Activated naive CD4-positive, alpha-beta T cell treated with anti-CD3 and anti-CD28 coated beads, Interleukin-2, amount 10 ng/mL, durations not matched to agents 7 days and 5 days (primary cell): ENCODE measurements at regions not wholly inside any gene's neighbourhood (a gene's known extent, or its start where the extent isn't known, plus 50 kb on each side); places are given as distances from the start of the nearest gene placed in this dataset.

Source experiments
- CTCF ChIA-PET: fragments of 350-600 bp; sonication (Branson Sonifier 250); formaldehyde crosslinking; loops from one replicate; lab custom pipeline; 2021; ENCODE audit warnings: antibody characterized with exemption; lab: Charles Lee
- DNase-seq: peaks from one replicate; pipeline ENCODE4 v3.0.0-alpha.2; 2020
- H3K27ac Mint-ChIP-seq: one replicate; pipeline ENCODE4 v1.8.0; 2021; ENCODE audit warnings: mild to moderate bottlenecking, moderate library complexity, mixed read lengths
- H3K27me3 Mint-ChIP-seq: one replicate; pipeline ENCODE4 v1.8.0; 2021; ENCODE audit warnings: mild to moderate bottlenecking, mixed read lengths
- H3K36me3 Mint-ChIP-seq: one replicate; pipeline ENCODE4 v1.8.0; 2021; ENCODE audit warnings: mixed read lengths
- H3K4me1 Mint-ChIP-seq: one replicate; pipeline ENCODE4 v1.8.0; 2021; ENCODE audit warnings: mixed read lengths
- H3K4me3 Mint-ChIP-seq: one replicate; pipeline ENCODE4 v1.8.0; 2021; ENCODE audit warnings: mild to moderate bottlenecking, moderate library complexity, mixed read lengths
- H3K9me3 Mint-ChIP-seq: one replicate; pipeline ENCODE4 v1.8.0; 2021; ENCODE audit warnings: mixed read lengths

DNA sequence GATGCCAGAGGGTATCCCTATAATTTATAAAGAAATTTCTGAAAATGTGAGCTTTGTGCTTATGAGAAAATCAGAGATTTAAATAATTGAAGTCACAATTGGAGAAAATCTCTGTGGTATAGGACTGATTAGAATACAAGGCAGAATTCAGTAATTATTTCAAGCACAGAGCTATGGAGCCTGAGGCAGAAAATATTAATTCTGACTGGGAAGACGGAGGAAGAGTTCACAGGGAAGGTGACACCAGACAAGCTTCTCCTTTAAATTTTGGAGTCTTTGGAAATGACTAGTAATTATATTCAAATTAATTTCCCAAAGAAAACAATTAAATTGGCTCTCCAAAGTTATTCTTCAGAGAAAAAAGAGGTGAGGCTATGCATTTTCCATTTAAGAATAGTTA is 121.5 kb downstream of the CHRM3 start:
- Mint-ChIP-seq H3K27ac (no peak overlapping the region), H3K36me3 (no peaks in the 10 kb centered on the region), H3K27me3 (no peaks in the 10 kb centered on the region), H3K4me1 (peaks cover 2% of the 10 kb centered on the region), H3K9me3 (peaks cover 10% of the 10 kb centered on the region), H3K4me3 (no peak overlapping the region)
- no peak for DNase-seq
- CTCF ChIA-PET: no interaction called here

DNA sequence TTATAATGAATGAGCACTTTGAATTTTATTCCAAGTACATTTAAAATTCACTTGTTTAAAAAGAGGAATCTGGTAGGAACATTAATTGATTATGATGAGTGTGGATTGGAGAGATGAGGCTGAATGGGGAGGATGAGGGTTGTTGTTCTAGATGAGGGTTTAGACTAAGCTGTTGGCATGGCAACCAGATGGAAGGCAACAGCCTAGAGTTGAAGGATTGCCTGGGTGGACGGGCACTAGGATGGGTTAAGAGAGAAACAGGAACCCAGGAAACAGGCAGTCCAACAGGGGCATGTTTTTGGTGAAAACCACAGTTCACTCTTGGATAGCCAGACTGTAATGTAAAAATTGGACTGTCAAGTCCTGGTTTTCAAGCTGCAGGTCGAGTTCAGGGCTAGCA is 125.5 kb downstream of the CHRM3 start:
- H3K36me3 Mint-ChIP-seq: no peaks in the 10 kb centered on the region
- no peak for DNase-seq
- peaks cover 4% of the 10 kb centered on the region for H3K9me3 Mint-ChIP-seq
- no peaks in the 10 kb centered on the region for H3K4me1 Mint-ChIP-seq
- CTCF ChIA-PET: no interaction called here
- H3K27me3 Mint-ChIP-seq: no peaks in the 10 kb centered on the region
- H3K4me3 Mint-ChIP-seq: no peak overlapping the region
- H3K27ac Mint-ChIP-seq: no peak overlapping the region

DNA sequence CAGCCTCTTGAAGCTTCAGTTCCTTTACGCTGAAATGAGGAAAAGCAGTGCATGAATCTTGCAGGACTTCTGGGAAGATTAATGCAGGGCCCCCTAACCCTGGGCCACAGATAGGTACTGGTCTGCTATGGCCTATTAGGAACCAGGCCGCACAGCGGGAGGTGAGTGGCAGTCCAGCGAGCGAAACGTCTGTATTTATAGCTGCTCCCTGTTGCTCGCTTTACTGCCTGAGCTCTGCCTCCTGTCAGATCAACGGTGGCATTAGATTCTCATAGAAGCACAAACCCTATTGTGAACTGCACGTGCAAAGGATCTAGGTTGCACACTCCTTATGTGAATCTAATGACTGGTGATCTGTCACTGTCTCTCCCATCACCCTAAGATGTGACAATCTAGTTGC is 130.2 kb downstream of the CHRM3 start:
- H3K4me3 Mint-ChIP-seq: no peak overlapping the region
- no peaks in the 10 kb centered on the region for H3K27me3 Mint-ChIP-seq

DNA sequence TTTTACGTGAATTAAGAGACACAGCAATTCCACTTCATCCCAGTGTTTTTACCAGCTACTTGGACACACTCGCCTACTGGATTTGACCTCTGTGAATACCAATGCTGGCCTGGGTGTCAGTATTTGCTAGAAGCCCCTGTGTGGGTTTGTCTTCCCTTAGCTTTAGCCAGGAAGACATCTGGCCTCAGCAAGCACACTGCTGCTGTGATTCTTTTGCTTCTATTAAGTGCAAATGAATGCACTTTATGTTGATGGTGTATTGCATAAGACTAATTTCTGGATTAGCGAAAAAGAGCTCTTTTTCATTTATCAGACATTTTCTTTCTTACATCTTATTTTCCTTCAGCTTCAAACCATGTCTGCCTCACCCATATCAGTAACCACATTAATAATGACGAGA is 140.0 kb downstream of the CHRM3 start:
- H3K4me1 Mint-ChIP-seq: no peaks in the 10 kb centered on the region
- H3K4me3 Mint-ChIP-seq: no peak overlapping the region
- no peaks in the 10 kb centered on the region for H3K27me3 Mint-ChIP-seq
- no peaks in the 10 kb centered on the region for H3K36me3 Mint-ChIP-seq
- CTCF ChIA-PET: interaction anchor here (1.2 kb wide), 1 partner anchor 10 kb away, joined by 3 read pairs; no protein-coding TSS in a partner anchor
- no peaks in the 10 kb centered on the region for H3K9me3 Mint-ChIP-seq
- no peak for DNase-seq
- H3K27ac Mint-ChIP-seq: no peak overlapping the region

More for the DNA sequence above, 130.2 kb downstream of the CHRM3 start:
- no peak for DNase-seq
- Mint-ChIP-seq H3K27ac (no peak overlapping the region), H3K36me3 (no peaks in the 10 kb centered on the region), H3K9me3 (no peaks in the 10 kb centered on the region), H3K4me1 (no peaks in the 10 kb centered on the region)
- CTCF ChIA-PET: interaction anchor here (1.1 to 1.5 kb wide), 2 partner anchors 10 to 381 kb away, joined by 3 to 4 read pairs; no protein-coding TSS in a partner anchor

DNA sequence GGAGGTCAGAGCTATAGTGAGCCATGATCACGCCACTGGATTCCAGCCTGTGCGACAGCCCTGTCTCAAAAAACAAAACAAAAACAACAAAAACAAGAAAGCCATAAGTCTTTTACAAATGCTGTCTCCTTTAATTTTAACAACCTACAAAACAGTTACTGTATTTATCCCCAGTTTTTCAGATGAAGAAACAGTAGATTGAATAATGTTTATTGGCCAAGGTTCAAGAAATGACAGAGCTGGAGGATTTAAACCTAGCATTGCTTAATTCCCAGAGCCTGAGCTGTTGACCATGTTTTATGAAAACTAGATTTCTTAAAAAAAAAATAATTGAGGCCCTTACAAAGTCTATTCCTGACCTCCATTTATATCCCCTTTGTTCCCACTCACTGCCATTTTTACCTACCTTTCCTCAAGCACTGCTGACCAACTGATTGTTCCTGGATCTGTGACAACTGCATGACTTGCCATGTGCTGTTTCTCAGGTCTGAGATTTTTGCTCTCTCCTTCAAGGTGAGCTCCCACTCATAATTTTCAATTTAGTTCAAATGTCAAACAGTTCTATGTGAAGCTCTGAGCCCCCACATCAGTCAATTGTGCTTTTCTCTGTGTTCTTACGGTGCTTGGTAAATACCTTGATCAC is 140.8 kb downstream of the CHRM3 start:
- no peaks in the 10 kb centered on the region for H3K9me3 Mint-ChIP-seq
- CTCF ChIA-PET: interaction anchor here (1.2 kb wide), 1 partner anchor 11 kb away, joined by 3 read pairs; no protein-coding TSS in a partner anchor
- DNase-seq: no peak
- no peak overlapping the region for H3K4me3 Mint-ChIP-seq
- H3K27ac Mint-ChIP-seq: no peak overlapping the region
- no peaks in the 10 kb centered on the region for H3K4me1 Mint-ChIP-seq
- H3K27me3 Mint-ChIP-seq: no peaks in the 10 kb centered on the region
- no peaks in the 10 kb centered on the region for H3K36me3 Mint-ChIP-seq

DNA sequence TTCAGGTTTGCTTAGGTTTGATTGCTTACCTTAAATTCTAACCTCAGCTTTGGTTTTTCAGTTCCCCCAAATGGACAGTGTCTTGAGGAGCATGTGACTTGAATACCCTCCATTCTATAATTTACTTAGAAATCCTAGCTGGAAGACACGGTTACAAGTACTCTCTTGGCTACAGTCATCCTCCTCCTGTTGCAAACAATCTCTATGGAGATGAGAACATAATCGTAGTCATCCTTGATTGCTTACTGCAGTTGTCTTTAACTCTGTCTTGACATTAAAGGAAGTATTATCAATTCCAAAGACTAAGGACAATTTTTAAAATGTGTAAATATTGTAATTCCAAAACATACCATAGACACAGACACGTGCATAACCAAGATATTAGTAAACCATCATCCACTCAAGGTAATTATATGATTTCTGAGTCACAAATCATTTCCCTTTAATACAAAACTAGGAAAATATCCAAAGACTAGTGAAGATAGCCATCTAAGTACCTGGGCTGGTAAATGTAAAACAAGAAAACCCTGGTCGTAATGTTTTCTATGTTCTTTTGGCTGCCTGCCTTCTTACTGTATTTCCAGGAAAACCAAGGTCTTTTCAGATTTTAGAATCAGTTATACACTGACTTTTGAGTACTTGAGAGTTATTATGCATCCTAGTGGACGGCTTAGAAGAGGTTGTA is 149.9 kb downstream of the CHRM3 start:
- CTCF ChIA-PET: no interaction called here
- Mint-ChIP-seq H3K9me3 (no peaks in the 10 kb centered on the region), H3K36me3 (no peaks in the 10 kb centered on the region), H3K4me1 (no peaks in the 10 kb centered on the region), H3K27ac (no peak overlapping the region), H3K27me3 (no peaks in the 10 kb centered on the region), H3K4me3 (no peak overlapping the region)
- no peak for DNase-seq

DNA sequence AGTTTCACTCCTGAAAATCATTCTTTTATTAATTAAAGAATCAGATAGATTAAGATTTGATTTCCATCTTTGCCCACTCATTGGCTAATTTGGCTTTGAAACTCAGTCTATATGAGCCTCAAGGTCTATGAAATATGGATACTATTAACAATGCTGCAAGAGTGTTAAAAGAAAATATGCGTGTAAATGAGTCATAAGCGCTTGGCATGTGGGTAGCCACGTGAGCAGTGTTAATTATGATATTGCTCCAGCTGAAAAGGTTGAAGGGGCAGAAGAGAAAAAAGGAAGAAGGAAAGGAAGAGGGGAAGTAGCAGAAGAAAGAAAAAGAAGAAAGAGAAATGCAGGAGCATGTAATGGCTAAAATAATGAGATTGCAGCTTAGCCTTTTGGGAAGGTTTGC is 151.4 kb downstream of the CHRM3 start:
- H3K4me1 Mint-ChIP-seq: no peaks in the 10 kb centered on the region
- H3K27ac Mint-ChIP-seq: no peak overlapping the region
- H3K4me3 Mint-ChIP-seq: no peak overlapping the region
- no peaks in the 10 kb centered on the region for H3K9me3 Mint-ChIP-seq
- no peak for DNase-seq
- CTCF ChIA-PET: no interaction called here
- no peaks in the 10 kb centered on the region for H3K27me3 Mint-ChIP-seq
- no peaks in the 10 kb centered on the region for H3K36me3 Mint-ChIP-seq

DNA sequence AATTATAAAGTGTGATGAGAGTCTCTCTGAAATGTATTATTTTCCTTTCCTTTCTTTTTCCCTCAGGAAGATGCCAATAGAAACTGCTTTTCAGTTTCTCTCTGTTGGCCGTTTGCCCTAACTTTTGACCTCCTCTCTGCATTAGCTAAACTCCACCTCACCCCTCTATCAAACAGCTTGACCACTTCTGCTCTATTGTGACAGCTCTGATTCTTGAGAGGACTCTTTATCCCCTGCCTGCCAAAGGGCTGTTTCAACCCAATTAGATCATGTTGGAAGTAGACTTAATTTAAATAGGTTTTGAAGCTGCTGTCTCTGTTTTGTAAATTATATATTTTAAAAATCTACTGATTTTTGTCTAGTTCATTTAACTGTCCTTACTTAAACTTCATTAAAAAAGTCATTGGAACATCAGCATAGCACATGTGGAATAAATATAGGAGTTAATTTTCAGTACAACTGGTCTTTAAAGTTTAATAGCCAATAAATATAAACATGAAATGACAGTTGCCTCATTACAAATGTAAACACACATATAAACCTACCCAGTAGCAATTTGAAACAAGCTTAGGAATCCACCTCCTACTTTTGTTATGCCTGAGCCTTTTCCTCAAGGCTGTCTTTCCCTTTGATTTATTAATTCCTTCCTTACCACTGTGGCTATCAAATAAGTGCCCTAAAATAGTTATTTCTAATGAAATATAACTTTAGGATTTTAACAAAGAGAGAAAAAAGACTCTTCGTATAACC is 152.0 kb downstream of the CHRM3 start:
- no peak overlapping the region for H3K27ac Mint-ChIP-seq
- no peaks in the 10 kb centered on the region for H3K27me3 Mint-ChIP-seq
- H3K4me3 Mint-ChIP-seq: no peak overlapping the region
- no peaks in the 10 kb centered on the region for H3K4me1 Mint-ChIP-seq
- no peaks in the 10 kb centered on the region for H3K36me3 Mint-ChIP-seq
- H3K9me3 Mint-ChIP-seq: no peaks in the 10 kb centered on the region
- no peak for DNase-seq
- CTCF ChIA-PET: interaction anchor here (0.6 kb wide), 1 partner anchor 15 kb away, joined by 3 read pairs; no protein-coding TSS in a partner anchor

DNA sequence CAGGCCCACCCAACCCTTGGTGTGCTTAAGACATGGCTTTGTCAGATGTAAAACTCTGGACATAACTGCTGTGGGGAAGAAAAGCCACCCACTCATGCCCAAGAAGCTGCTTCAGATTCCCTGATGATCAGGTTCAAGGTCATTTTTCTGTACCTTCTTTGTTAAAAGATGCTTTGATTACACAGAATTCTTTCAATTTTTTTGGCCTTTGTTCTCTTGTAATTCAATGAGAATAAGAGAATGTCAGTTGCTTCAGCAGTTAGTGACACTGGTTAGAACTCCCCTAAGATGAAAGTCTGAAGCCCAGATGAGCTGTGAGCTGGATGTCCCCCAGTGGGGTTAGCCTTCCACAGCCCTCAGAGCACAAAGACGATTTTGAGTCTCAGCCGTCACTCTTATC is 152.7 kb downstream of the CHRM3 start:
- Mint-ChIP-seq H3K27me3 (no peaks in the 10 kb centered on the region), H3K36me3 (no peaks in the 10 kb centered on the region), H3K9me3 (no peaks in the 10 kb centered on the region), H3K4me1 (no peaks in the 10 kb centered on the region), H3K27ac (no peak overlapping the region), H3K4me3 (no peak overlapping the region)
- no peak for DNase-seq
- CTCF ChIA-PET: interaction anchor here (0.6 kb wide), 1 partner anchor 15 kb away, joined by 3 read pairs; no protein-coding TSS in a partner anchor

DNA sequence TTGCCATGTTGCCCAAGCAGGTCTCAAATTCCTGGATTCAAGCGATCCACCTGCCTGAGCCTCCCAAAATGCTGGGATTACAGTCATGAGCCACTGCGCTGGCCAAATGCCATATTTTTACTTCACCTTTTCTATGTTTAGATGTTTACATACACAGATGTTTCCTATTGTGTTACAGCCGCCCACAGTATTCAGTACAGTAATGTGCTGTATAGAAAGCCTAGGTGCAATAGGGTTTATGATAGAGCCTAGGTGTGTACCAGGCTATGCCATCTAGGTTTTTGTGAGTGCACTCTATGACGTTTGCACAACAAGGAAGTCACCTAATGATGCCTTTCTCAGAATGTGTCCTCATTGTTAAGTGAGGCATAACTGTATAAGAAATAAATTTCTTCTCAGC is 153.4 kb downstream of the CHRM3 start:
- H3K27me3 Mint-ChIP-seq: no peaks in the 10 kb centered on the region
- H3K4me3 Mint-ChIP-seq: no peak overlapping the region
- DNase-seq: no peak
- CTCF ChIA-PET: no interaction called here
- no peaks in the 10 kb centered on the region for H3K36me3 Mint-ChIP-seq
- H3K4me1 Mint-ChIP-seq: no peaks in the 10 kb centered on the region
- H3K9me3 Mint-ChIP-seq: no peaks in the 10 kb centered on the region
- H3K27ac Mint-ChIP-seq: no peak overlapping the region

DNA sequence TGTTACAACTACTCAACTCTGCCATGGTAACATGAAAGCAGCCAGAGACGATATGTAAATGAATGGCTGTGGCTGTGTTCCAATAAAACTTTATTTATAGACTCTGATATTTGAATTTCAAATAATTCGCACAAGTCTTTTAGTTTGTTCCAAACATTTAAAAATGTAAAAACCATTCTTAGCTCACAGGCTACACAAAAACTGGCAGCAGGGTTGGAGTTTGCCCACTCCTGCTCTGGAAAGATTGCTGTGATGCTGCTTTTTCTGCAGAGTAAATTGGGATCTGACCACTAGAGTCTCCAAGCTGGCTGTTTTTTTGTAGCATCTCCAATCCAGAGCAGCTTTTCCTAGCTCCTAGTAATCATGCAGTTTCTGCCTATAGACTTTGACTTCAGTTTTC is 157.5 kb downstream of the CHRM3 start:
- CTCF ChIA-PET: no interaction called here

DNA sequence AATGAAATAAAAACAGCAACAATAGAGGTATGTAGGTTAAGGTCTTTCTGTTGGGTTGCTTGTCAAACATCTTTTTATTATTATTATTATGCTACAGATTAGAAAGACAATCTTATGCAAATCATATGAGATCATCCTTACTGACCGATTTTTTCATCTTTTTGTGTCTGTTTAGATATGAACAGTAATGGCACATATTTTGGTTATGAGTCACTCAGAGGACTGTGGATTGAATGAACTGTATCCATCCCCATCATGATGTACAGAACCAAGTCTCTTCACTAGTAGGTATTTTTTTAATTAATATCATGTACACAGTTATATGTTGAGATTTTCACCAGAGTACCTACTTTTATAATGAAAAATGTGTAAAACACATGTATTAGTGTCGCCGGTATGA is 159.1 kb downstream of the CHRM3 start:
- peaks cover 14% of the 10 kb centered on the region for H3K4me1 Mint-ChIP-seq
- peaks cover 2% of the 10 kb centered on the region for H3K36me3 Mint-ChIP-seq
- no peak for DNase-seq
- no peak overlapping the region for H3K4me3 Mint-ChIP-seq
- CTCF ChIA-PET: interaction anchor here (0.8 to 1.4 kb wide), 2 partner anchors 11 to 182 kb away, joined by 3 read pairs; no protein-coding TSS in a partner anchor
- H3K9me3 Mint-ChIP-seq: peaks cover 6% of the 10 kb centered on the region
- H3K27ac Mint-ChIP-seq: no peak overlapping the region
- no peaks in the 10 kb centered on the region for H3K27me3 Mint-ChIP-seq

More for the DNA sequence above, 157.5 kb downstream of the CHRM3 start:
- H3K4me3 Mint-ChIP-seq: no peak overlapping the region
- H3K27ac Mint-ChIP-seq: no peak overlapping the region
- no peak for DNase-seq
- peaks cover 14% of the 10 kb centered on the region for H3K4me1 Mint-ChIP-seq
- no peaks in the 10 kb centered on the region for H3K27me3 Mint-ChIP-seq
- peaks cover 4% of the 10 kb centered on the region for H3K9me3 Mint-ChIP-seq
- H3K36me3 Mint-ChIP-seq: peaks cover 2% of the 10 kb centered on the region

DNA sequence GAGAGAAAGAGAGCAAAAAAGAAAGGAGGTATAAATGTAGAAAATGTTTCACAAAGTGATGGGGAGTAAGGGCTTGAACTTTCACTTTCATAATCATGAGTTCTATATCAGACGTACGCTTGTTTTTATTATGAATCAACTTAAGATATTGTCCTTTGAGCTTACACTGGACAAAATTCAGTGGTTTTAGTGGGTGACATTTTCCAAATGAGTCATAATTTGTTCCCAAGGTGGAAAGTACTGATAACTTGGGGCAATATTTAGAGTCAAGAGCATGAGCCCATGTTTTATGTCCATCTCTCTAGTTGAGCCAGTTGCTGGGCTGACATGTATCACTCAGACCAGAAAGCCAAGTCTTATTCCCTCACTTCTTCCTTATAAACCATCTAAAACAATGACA is 161.6 kb downstream of the CHRM3 start:
- Mint-ChIP-seq H3K27me3 (no peaks in the 10 kb centered on the region), H3K4me3 (peak overlapping the region; percentile 59), H3K9me3 (peaks cover 6% of the 10 kb centered on the region), H3K36me3 (peaks cover 2% of the 10 kb centered on the region), H3K27ac (peak overlapping the region; percentile 84), H3K4me1 (peaks cover 14% of the 10 kb centered on the region)
- CTCF ChIA-PET: interaction anchor here (1.0 kb wide), 1 partner anchor 23 kb away, joined by 3 read pairs; no protein-coding TSS in a partner anchor
- DNase-seq: no peak

DNA sequence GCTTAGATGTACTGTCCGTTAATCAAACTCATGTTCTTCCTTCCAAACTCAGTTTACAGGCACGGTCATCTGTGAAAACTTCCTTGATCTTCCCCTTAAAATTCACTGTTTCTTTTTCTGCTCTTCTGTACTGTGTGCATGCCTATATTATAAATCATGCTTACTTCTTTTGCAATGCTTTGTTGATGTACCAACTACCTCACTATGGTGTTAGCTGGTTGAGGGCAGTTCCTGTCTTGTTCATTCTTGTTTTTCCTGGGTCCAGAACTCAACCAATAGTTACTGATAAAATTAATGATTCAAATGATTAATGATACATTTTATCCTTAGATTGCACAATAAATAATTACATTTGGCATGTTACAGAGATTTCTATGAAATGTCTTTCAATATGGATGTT is 163.8 kb downstream of the CHRM3 start:
- DNase-seq: no peak

More for the DNA sequence above, 163.8 kb downstream of the CHRM3 start:
- Mint-ChIP-seq H3K27ac (no peak overlapping the region), H3K9me3 (peaks cover 6% of the 10 kb centered on the region), H3K27me3 (no peaks in the 10 kb centered on the region), H3K4me3 (no peak overlapping the region), H3K4me1 (peaks cover 14% of the 10 kb centered on the region), H3K36me3 (peaks cover 2% of the 10 kb centered on the region)
- CTCF ChIA-PET: no interaction called here
